Stimulated activated CD4-positive, alpha-beta T cell treated with anti-CD3 and anti-CD28 coated beads, Interleukin-1b, Interleukin-23, amount 100 ng/mL, for 24 hours (primary cell): ENCODE measurements at regions not wholly inside any gene's neighbourhood (a gene's known extent, or its start where the extent isn't known, plus 50 kb on each side); places are given as distances from the start of the nearest gene placed in this dataset.

Source experiments
- DNase-seq, 4 experiments: peaks; one replicate each; pipeline ENCODE4 v3.0.0-alpha.2; 2020; ENCODE audit warnings: low read depth in 4 of 4, low spot score in 1 of 4

- no peak for DNase-seq
These were observed 559.7 kb upstream of the POU3F2 start for GRCh38 chr6:98274691-98275090.

- no peak for DNase-seq
These were observed 553.9 kb upstream of the POU3F2 start for GRCh38 chr6:98280492-98280891.

- DNase-seq: no peak
These were observed 547.8 kb upstream of the POU3F2 start for GRCh38 chr6:98286620-98287019.

- no peak for DNase-seq
These were observed 546.5 kb upstream of the POU3F2 start for GRCh38 chr6:98287876-98288275.

- DNase-seq: no peak
These were observed 541.6 kb upstream of the POU3F2 start for GRCh38 chr6:98292810-98293209.

GRCh38 chr6:98295515-98296175 is 538.7 kb upstream of the POU3F2 start:
- DNase-seq: no peak

GRCh38 chr6:98308564-98308963 is 525.8 kb upstream of the POU3F2 start:
- no peak for DNase-seq

- no peak for DNase-seq
These were observed 523.9 kb upstream of the POU3F2 start for GRCh38 chr6:98310443-98310842.

- DNase-seq: no peak
These were observed 510.8 kb upstream of the POU3F2 start for GRCh38 chr6:98323605-98324004.

- DNase-seq: no peak
These were observed 509.9 kb upstream of the POU3F2 start for GRCh38 chr6:98324446-98324845.

- no peak for DNase-seq
These were observed 509.0 kb upstream of the POU3F2 start for GRCh38 chr6:98325366-98325765.

GRCh38 chr6:98333273-98333672 is 501.1 kb upstream of the POU3F2 start:
- DNase-seq: no peak

- no peak for DNase-seq
These were observed 498.8 kb upstream of the POU3F2 start for GRCh38 chr6:98335594-98335993.

GRCh38 chr6:98339506-98339905 is 494.9 kb upstream of the POU3F2 start:
- DNase-seq: no peak

GRCh38 chr6:98343004-98343403 is 491.4 kb upstream of the POU3F2 start:
- no peak for DNase-seq

GRCh38 chr6:98343797-98344196 is 490.6 kb upstream of the POU3F2 start:
- DNase-seq: no peak

GRCh38 chr6:98352348-98352747 is 482.0 kb upstream of the POU3F2 start:
- no peak for DNase-seq

- DNase-seq: no peak
These were observed 476.2 kb upstream of the POU3F2 start for GRCh38 chr6:98358173-98358572.

GRCh38 chr6:98366371-98366770 is 468.0 kb upstream of the POU3F2 start:
- no peak for DNase-seq

GRCh38 chr6:98380589-98380988 is 453.8 kb upstream of the POU3F2 start:
- DNase-seq: no peak

- no peak for DNase-seq
These were observed 452.1 kb upstream of the POU3F2 start for GRCh38 chr6:98382246-98382645.

GRCh38 chr6:98384334-98384733 is 450.0 kb upstream of the POU3F2 start:
- no peak for DNase-seq

- DNase-seq: no peak
These were observed 449.6 kb upstream of the POU3F2 start for GRCh38 chr6:98384801-98385200.
